22Rv1 (cell line): ENCODE measurements at regions not wholly inside any gene's neighbourhood (a gene's known extent, or its start where the extent isn't known, plus 50 kb on each side); places are given as distances from the start of the nearest gene placed in this dataset.

Source experiments
- ZFX ChIP-seq: fragments of 450-650 bp; IDR thresholded peaks from 2 replicates; pipeline ENCODE4 v1.6.1; 2017; ENCODE audit warnings: antibody characterized with exemption, borderline replicate concordance
- TF ChIP-seq, protein P1 (sequence below): fragments of 450-650 bp; IDR thresholded peaks from 2 replicates; pipeline ENCODE4 v1.5.1; 2017; ENCODE audit warnings: mild to moderate bottlenecking

DNA sequence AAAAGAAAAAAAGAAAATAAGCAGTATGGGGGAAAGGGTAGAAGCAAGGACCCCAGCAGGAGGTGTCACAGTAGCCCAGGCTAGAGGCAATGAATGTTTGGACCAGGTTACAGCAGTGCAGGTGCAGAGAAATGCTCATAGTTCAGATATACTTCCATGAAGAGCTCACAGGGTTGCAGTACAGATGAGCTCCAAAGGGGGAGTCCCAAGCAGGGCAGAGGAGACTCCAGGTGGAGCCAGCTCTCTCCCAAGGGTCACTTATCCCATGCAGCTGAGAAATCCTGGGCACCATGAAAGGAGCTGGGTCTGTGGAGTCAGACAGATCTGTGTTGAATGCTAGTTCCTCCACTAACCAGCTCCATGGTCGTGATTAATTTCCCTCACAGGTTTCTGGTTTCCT lies 174.9 kb downstream of the C7orf25 start:
- TF ChIP-seq ZFX: no peak
- TF ChIP-seq, protein P1, sequence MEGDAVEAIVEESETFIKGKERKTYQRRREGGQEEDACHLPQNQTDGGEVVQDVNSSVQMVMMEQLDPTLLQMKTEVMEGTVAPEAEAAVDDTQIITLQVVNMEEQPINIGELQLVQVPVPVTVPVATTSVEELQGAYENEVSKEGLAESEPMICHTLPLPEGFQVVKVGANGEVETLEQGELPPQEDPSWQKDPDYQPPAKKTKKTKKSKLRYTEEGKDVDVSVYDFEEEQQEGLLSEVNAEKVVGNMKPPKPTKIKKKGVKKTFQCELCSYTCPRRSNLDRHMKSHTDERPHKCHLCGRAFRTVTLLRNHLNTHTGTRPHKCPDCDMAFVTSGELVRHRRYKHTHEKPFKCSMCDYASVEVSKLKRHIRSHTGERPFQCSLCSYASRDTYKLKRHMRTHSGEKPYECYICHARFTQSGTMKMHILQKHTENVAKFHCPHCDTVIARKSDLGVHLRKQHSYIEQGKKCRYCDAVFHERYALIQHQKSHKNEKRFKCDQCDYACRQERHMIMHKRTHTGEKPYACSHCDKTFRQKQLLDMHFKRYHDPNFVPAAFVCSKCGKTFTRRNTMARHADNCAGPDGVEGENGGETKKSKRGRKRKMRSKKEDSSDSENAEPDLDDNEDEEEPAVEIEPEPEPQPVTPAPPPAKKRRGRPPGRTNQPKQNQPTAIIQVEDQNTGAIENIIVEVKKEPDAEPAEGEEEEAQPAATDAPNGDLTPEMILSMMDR: no peak; the same call in 1 of the 2 replicates
